ENCODE measurements at regions not wholly inside any gene's neighbourhood (a gene's known extent, or its start where the extent isn't known, plus 50 kb on each side); places are given as distances from the start of the nearest gene placed in this dataset.

DNA sequence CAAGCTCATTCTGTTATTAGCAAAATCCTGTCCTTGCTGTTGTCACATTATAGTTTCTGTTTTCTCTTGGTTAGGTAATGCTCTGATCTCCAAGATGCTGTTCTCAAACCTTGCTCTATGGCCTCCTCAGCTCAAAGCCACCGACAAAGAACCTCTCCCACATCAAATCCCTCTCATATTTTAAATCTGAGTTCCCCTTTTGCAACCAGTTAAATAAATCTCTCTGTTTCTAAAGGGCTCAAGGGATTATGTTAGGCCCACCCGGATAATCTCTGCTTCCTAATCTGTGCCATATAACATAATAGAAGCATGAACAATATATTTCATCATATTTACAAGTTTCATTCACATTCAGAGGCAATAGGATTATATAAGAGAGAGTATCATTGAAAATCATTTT is 286.0 kb downstream of the CYLC2 start:
- Histone ChIP-seq H3K4me1 (ENCODE audit: control insufficient read depth in 1 of 2, low read depth in 2 of 2) (no peaks in the 10 kb centered on the region), H3K27ac (no peak overlapping the region), H3K27me3 (replicated peaks; ENCODE audit: insufficient read depth) (no peaks in the 10 kb centered on the region), H3K9me3 (no peaks in the 10 kb centered on the region), H3K36me3 (no peaks in the 10 kb centered on the region), H3K4me3 (no peak overlapping the region)
- no peak for DNase-seq (ENCODE audit: low spot score)
- TF ChIP-seq, protein P1, sequence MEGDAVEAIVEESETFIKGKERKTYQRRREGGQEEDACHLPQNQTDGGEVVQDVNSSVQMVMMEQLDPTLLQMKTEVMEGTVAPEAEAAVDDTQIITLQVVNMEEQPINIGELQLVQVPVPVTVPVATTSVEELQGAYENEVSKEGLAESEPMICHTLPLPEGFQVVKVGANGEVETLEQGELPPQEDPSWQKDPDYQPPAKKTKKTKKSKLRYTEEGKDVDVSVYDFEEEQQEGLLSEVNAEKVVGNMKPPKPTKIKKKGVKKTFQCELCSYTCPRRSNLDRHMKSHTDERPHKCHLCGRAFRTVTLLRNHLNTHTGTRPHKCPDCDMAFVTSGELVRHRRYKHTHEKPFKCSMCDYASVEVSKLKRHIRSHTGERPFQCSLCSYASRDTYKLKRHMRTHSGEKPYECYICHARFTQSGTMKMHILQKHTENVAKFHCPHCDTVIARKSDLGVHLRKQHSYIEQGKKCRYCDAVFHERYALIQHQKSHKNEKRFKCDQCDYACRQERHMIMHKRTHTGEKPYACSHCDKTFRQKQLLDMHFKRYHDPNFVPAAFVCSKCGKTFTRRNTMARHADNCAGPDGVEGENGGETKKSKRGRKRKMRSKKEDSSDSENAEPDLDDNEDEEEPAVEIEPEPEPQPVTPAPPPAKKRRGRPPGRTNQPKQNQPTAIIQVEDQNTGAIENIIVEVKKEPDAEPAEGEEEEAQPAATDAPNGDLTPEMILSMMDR (IDR thresholded peaks at IDR 0.05): no peak
- no peak for ATAC-seq (ENCODE audit: insufficient number of reproducible peaks, low FRiP score, low read depth)

DNA sequence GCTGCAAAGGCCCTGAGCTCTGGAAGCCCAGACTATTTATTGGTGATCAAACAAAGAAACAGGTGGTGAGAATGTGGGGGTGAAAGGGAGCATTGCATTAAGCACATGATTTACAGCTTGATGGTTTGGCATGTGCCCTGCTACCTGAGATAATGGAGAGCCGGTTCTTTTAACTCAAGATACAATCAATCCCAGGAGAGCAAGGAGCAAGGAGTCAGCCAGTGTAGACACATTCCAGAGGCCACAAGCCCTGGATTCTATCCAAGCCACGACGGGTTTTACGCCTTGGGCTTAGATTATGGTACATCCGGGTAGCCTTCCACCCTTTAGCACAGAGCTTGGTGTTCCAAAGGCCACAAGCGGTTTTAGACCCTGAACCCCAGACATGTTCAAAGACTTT is 292.2 kb downstream of the CYLC2 start:
- H3K36me3 ChIP-seq: no peaks in the 10 kb centered on the region
- no peak overlapping the region for H3K4me3 ChIP-seq
- H3K9me3 ChIP-seq: no peaks in the 10 kb centered on the region
- H3K27me3 ChIP-seq (replicated peaks; ENCODE audit: insufficient read depth): no peaks in the 10 kb centered on the region
- no peaks in the 10 kb centered on the region for H3K4me1 ChIP-seq (ENCODE audit: control insufficient read depth in 1 of 2, low read depth in 2 of 2)
- ATAC-seq (ENCODE audit: insufficient number of reproducible peaks, low FRiP score, low read depth) (no peak), DNase-seq (ENCODE audit: low spot score) (no peak)
- H3K27ac ChIP-seq: no peak overlapping the region
- TF ChIP-seq, protein P1 (IDR thresholded peaks at IDR 0.05): no peak

DNA sequence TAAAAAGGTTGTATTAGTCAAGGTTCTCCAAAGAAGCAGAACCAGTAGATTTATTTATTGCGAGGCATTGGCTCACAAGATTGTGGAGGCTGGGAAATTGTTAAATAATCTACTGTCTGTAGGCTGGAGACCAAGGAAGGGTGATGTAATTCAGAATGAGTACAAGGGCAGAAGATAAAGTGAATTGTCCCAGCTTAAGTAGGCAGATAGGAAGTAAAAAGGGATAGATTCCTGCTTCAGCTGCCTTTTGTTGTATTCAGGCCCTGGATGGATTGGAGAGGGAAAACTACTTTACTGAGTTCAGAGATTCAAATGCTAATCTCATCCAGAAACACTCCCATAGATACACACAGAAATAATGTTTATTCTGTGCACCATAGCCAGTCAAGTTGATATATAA is 301.1 kb downstream of the CYLC2 start:
- no peak for DNase-seq (ENCODE audit: low spot score)
- Histone ChIP-seq H3K9me3 (no peaks in the 10 kb centered on the region), H3K27me3 (replicated peaks; ENCODE audit: insufficient read depth) (no peaks in the 10 kb centered on the region), H3K36me3 (no peaks in the 10 kb centered on the region), H3K4me1 (ENCODE audit: control insufficient read depth in 1 of 2, low read depth in 2 of 2) (no peaks in the 10 kb centered on the region), H3K4me3 (no peak overlapping the region), H3K27ac (no peak overlapping the region)
- no peak for ATAC-seq (ENCODE audit: insufficient number of reproducible peaks, low FRiP score, low read depth)
- TF ChIP-seq, protein P1 (IDR thresholded peaks at IDR 0.05): no peak

DNA sequence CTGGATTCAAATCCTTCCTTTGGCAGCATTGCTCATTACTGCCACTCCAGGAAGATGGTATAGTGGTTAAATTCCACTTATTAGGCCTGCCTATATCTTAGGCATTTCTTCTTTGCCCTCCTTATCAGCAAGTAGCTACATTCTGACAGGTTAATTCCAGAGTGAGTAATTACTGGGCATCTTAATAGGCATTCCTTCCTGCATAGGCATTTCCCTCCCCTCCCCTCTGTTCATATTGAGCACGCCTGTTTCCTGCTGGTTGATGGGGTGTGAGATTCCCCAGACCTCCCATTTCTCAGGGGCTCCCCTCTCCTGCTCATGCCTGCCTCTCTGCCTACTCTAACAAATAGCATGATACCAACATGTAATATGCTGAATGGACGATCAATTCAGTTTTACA is 305.9 kb downstream of the CYLC2 start:
- TF ChIP-seq, protein P1 (IDR thresholded peaks at IDR 0.05): no peak
- ATAC-seq (ENCODE audit: insufficient number of reproducible peaks, low FRiP score, low read depth) (no peak), DNase-seq (ENCODE audit: low spot score) (no peak)
- H3K27me3 ChIP-seq (replicated peaks; ENCODE audit: insufficient read depth): no peaks in the 10 kb centered on the region
- no peaks in the 10 kb centered on the region for H3K4me1 ChIP-seq (ENCODE audit: control insufficient read depth in 1 of 2, low read depth in 2 of 2)
- H3K4me3 ChIP-seq: no peak overlapping the region
- no peak overlapping the region for H3K27ac ChIP-seq
- no peaks in the 10 kb centered on the region for H3K36me3 ChIP-seq
- H3K9me3 ChIP-seq: no peaks in the 10 kb centered on the region

DNA sequence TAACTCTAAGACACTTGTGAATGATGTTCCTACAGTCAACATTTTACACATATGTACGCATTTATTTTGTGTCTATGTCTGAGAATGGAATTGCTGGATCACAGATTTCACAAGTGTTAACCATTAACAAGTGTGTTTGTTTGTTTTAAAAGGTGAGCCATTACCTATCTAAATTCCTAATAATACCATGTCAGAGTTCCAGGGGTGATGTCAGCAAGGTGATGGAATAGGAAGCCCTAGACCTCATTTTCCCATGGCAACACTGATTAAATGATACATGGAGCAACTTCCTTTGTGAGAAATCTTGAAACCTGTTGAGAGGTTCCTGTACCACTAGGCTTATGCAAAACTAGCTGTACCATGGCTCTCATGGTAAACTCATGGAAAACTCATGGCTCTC is 309.7 kb downstream of the CYLC2 start:
- Histone ChIP-seq H3K9me3 (no peaks in the 10 kb centered on the region), H3K4me1 (ENCODE audit: control insufficient read depth in 1 of 2, low read depth in 2 of 2) (no peaks in the 10 kb centered on the region), H3K27ac (no peak overlapping the region), H3K27me3 (replicated peaks; ENCODE audit: insufficient read depth) (no peaks in the 10 kb centered on the region), H3K4me3 (no peak overlapping the region), H3K36me3 (no peaks in the 10 kb centered on the region)
- DNase-seq (ENCODE audit: low spot score): no peak
- TF ChIP-seq, protein P1 (IDR thresholded peaks at IDR 0.05): no peak
- no peak for ATAC-seq (ENCODE audit: insufficient number of reproducible peaks, low FRiP score, low read depth)

Measured in thoracic aorta (tissue), 2 donors.